CD4-positive, alpha-beta T cell treated with Interleukin-4 for 4 hours (primary cell): ENCODE measurements at regions not wholly inside any gene's neighbourhood (a gene's known extent, or its start where the extent isn't known, plus 50 kb on each side); places are given as distances from the start of the nearest gene placed in this dataset.
"Not testable (repeated sequence)": the region's sequence is repeated elsewhere in the genome, so short reads cannot be mapped to it uniquely, and the experiment has no call there.

Experiments used
- DNase-seq: peaks from one replicate; pipeline ENCODE4 v3.0.0-alpha.2; 2020

DNA sequence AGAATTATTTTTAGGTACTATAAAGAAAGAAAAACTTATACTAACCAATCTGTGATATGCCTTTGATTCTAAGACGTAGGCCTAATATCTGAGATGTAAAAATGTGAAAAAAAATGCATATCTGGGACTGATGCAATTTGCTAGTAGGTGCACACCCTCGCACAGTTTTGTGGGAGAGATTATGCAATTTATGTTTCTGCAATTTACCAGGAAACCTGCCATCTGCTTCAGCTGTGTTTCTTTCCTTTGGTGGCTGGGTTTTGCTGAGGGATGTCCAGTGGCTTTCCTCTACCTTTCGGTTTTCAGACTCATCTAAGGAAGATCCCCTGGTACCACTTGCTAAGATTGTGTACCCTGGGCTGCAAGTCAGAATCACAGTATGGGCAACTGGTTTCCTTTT is 186.9 kb downstream of the ZFP64 start:
- DNase-seq = no peak

DNA sequence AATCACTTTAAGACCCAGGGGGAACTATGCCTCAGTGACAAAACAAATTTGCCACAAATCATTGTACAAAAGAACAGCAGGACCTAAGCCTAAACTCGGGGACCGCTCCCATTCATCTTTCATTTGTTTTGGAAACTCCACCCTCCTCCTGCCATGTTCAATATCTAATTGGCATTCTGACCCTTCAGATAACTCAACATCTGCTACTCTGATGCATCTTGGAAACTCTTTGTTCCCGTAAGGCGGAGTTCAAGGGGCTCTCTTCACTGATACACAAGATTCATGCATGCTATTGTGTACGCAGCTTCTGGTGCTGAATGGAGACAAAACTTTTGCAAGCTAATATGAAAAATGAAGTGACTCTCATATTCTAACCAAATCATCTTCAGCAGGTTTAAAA is 187.6 kb downstream of the ZFP64 start:
- DNase-seq = no peak

GRCh38 chr20:52003415-52003814 is 188.2 kb downstream of the ZFP64 start:
- no peak for DNase-seq

DNA sequence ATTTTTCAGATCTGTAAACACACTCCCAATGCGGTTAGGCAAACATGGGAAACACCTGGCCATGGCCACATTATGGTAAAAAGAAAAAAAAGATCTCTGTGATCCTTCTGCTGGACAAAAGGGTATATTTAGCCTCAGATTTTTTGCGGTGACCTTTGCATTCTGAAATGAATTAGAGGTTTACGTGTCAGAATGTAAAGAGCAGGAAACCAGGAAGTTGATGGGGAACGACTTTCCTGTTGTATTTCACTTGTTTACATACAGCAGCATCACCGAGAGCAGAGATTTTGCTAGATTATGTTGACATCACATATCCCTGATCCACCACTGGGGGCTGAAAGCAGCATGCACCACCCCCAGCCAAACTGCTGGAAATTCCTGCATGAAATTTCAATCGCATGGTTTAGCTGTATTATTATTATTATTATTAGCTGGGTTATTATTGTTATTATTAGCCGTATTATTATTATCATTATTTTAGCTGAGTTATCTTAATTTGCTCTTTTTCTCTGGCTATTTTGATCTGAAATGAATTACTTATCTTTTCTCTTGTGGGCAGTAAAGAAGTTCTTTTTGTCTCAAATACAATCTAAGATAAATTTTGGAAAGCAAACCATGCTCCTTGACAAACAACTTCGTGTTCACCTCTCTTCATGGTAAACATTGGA is 189.4 kb downstream of the ZFP64 start:
- DNase-seq = no peak

GRCh38 chr20:51997281-51997936 is 194.2 kb downstream of the ZFP64 start:
- DNase-seq = not testable (repeated sequence)

- no peak for DNase-seq
Observed at GRCh38 chr20:51995551-51995951, 193.2 kb upstream of the SALL4 start.

- DNase-seq = no peak
Observed at GRCh38 chr20:51994751-51995417, 192.6 kb upstream of the SALL4 start.

DNA sequence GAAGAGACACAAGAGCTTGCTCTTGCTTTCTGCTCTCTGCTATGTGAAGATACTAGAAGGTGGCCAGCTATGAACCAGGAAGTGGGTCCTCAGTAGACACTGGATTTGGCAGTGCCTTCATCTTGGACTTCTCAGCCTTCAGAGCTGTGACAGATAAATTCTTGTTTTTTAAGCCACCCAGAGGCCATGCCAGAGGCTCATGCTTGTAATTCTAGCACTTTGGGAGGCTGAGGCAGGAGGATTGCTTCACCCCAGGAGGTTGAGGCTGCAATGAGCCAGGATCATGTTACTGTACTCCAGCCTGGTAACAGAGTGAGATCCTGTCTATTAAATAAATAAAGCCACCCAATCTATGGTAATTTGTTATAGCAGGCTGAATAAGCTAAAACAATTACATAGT is 185.5 kb upstream of the SALL4 start:
- DNase-seq = no peak

DNA sequence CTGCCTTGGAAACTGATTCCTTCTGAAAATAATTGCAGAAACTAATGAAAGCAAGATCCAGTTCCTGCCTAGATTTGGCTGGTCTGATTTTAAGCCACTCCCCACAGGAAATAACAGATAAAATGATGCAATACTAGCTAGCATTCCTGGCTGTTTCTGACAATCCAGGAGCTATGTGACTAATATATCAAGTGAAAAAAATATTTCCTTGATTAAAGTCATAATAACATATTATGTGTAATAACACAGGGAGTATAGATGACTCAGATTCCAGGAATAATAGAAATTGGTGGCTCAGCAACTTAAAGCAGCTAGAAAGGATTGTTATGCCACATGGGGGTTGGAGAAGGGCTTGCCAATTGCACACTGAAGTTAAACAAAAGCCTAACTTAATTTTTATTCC is 182.7 kb upstream of the SALL4 start:
- no peak for DNase-seq

- DNase-seq = no peak
Observed at GRCh38 chr20:51980277-51980676, 178.0 kb upstream of the SALL4 start.

GRCh38 chr20:51979226-51979625 is 176.9 kb upstream of the SALL4 start:
- no peak for DNase-seq

DNA sequence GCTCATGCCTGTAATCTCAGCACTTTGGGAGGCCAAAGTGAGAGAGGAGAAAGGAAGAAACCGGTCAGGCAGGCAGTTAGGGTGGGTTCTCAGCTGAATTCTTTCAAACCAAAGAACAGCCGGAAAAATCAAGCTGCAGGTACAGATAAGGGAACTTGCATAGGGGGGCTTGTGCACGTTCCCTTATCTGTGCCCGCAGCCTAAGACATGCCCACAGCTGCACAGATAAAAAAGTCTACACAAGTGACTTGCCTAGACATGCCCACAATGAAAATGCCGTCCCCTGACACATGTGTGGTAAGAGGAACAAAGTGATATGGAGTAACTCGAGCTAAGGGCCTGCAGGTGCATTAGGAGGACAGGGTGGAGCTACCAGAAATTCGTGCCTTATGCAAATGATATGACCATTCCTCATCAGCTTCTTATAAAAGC is 175.8 kb upstream of the SALL4 start:
- DNase-seq = no peak

DNA sequence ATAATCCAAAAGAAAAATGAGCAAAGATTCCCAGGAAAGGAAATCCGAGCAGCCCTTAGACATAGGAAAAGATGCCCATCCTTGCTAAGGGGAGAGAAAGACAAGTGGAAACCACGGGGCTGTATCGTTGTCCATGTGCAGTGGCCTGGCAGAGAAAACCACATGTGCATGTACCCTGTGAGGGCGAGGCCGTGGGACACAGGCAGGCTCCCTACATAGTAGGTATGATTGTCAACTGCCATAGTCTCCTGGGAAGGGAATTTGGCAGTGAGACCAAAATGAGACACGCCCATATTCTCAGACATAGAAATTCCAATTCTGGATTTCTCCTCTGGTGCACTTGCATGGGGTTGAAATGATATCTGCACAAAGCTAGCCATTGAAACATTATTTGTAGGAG is 169.7 kb upstream of the SALL4 start:
- no peak for DNase-seq

DNA sequence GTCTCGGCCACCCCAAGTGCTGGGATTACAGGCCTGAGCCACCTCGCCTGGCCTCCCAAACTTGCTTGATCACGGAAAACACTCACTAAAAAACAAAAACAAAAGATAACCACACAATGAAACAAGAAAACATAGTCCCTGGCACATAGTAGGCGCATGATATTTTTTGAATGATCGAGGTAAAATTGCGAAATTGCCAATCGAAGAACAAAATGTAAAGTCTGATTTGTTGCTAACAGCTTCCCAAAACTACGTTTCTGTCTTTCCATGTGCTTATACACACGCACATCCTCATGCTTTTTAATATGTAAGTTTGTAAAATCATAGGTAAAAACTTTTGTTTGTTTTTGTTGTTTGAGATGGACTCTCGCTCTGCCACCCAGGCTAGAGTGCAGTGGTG is 168.5 kb upstream of the SALL4 start:
- DNase-seq = no peak

GRCh38 chr20:51969191-51969590 is 166.9 kb upstream of the SALL4 start:
- DNase-seq = no peak

GRCh38 chr20:51968151-51968550 is 165.8 kb upstream of the SALL4 start:
- DNase-seq = no peak

GRCh38 chr20:51966296-51966971 is 164.1 kb upstream of the SALL4 start:
- DNase-seq = peak; percentile 8

GRCh38 chr20:51961964-51962761 is 159.8 kb upstream of the SALL4 start:
- no peak for DNase-seq

DNA sequence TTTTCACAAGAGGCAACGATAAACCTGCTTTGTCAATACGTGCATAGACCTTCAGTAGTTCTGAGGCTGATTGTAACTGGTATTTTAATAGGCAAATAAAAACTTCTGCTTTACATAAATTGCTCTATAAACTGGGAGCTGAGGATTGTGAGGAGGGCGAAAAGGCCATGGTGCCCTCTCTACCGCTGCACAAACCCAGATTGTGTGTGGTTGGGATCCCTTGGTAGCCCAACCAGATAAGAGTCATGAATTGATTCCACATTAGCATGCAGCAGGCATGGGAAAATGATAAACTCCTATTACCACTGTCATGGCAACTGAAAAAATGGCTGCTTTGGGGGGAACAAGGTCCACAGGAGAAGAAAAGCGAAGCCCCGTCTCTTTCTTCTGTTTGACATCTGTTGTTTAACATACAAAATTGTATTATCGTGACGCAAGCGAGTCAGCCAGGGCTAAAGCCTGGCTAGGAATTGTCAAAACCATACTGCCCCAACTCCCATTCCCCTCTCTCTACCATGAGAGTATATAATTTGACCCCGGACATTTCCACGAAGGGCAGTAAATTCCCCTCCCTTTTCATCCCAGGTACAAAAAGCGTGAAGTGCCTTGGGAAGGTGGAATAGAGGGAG is 157.8 kb upstream of the SALL4 start:
- DNase-seq = no peak

DNA sequence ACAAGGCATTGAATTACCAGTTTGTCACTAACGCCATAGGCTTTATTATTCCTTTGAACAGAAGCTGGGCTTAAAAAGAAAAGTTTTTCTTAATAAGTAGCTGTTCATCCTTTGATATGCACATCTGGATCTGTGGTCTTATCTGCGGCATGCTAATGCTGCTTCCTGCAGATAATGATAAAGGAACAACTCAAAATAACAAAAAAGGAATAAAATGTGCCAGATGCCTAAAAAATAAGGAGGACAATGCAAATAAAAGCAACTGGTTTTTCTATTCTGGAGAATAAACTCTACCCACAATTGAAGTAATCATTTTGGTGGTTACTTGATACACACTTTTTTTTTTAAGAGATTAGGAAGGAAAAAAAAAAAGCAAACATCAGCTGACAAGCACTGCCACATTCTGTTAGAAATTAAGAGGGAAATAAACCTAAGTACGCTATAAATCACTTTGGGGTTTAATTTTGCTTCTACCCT is 156.8 kb upstream of the SALL4 start:
- no peak for DNase-seq

DNA sequence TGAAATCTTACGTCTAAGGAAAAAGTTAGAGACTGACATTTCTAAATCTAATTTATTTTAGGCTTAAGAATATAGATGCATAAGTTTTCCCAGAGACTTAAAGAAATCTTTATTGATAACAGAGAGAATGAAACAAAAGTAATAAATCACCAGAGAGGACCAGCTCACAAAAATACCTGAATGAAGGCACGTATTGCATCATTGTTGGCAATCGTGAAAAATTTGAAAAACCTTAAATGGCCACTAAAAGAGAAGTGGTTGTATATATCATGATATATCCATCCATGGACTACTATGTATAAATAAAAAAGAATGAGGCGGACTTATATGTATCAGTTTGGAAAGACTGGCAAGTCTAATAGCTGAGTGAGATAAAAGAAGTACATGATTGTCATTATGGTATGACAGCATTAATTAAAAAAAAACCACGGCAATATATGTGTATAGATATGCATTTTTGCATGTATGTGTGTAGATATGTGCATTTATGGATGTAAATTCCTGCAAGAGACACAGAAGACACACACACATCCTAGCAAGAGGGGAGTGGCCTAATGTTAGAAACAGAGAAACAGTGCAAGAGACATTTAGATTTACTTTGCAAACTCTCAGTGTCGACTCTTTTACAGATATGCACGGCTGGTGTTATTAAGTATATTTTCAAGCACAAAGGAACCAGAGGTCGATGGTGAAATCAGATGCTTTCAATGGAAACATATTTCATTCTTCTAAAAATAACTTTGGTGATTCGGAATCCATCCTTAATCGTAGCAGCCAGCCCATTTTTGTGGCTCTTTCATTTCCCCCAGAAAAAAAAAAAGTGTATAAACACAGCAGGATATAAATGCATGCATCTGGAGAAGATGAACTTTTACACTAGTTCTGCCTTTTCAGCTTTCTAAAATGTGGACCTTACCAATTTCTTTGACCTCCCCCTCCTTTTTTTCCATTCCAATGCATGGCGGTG is 156.1 kb upstream of the SALL4 start:
- no peak for DNase-seq
